ENCODE measurements at regions not wholly inside any gene's neighbourhood (a gene's known extent, or its start where the extent isn't known, plus 50 kb on each side); places are given as distances from the start of the nearest gene placed in this dataset.
"Not testable (repeated sequence)": the region's sequence is repeated elsewhere in the genome, so short reads cannot be mapped to it uniquely, and the experiment has no call there.

GRCh38 chr9:29616844-29617243 lies 2043.6 kb upstream of the C9orf72 start:
- DNase-seq (ENCODE audit: low read depth): no peak
- no peak for TF ChIP-seq CTCF (conservative IDR thresholded peaks at IDR 0.05; ENCODE audit: low read depth, low read length)
- no peak overlapping the region for H3K4me3 ChIP-seq (ENCODE audit: low read depth, low read length)

- peak; percentile 16 for DNase-seq (ENCODE audit: low read depth)
- TF ChIP-seq CTCF (conservative IDR thresholded peaks at IDR 0.05; ENCODE audit: low read depth, low read length): no peak
- H3K4me3 ChIP-seq (ENCODE audit: low read depth, low read length): no peak overlapping the region
Measured at GRCh38 chr9:29625292-29625731, 2052.0 kb upstream of the C9orf72 start.

GRCh38 chr9:29625931-29626330 lies 2052.7 kb upstream of the C9orf72 start:
- DNase-seq (ENCODE audit: low read depth): no peak
- TF ChIP-seq CTCF (conservative IDR thresholded peaks at IDR 0.05; ENCODE audit: low read depth, low read length): no peak
- no peak overlapping the region for H3K4me3 ChIP-seq (ENCODE audit: low read depth, low read length)

- not testable (repeated sequence) for DNase-seq (ENCODE audit: low read depth); H3K4me3 ChIP-seq (ENCODE audit: low read depth, low read length)
Measured at GRCh38 chr9:29628856-29629255, 2055.6 kb upstream of the C9orf72 start.

- no peak for TF ChIP-seq CTCF (conservative IDR thresholded peaks at IDR 0.05; ENCODE audit: low read depth, low read length)
- no peak for DNase-seq (ENCODE audit: low read depth)
Measured at GRCh38 chr9:29637471-29638237, 2064.4 kb upstream of the C9orf72 start.

GRCh38 chr9:29640507-29640906 lies 2067.2 kb upstream of the C9orf72 start:
- no peak for TF ChIP-seq CTCF (conservative IDR thresholded peaks at IDR 0.05; ENCODE audit: low read depth, low read length)
- no peak overlapping the region for H3K4me3 ChIP-seq (ENCODE audit: low read depth, low read length)
- DNase-seq (ENCODE audit: low read depth): no peak

More at GRCh38 chr9:29637471-29638237, 2064.4 kb upstream of the C9orf72 start:
- no peak overlapping the region for H3K4me3 ChIP-seq (ENCODE audit: low read depth, low read length)

GRCh38 chr9:29644514-29644913 lies 2071.2 kb upstream of the C9orf72 start:
- H3K4me3 ChIP-seq (ENCODE audit: low read depth, low read length): no peak overlapping the region
- no peak for DNase-seq (ENCODE audit: low read depth)
- TF ChIP-seq CTCF (conservative IDR thresholded peaks at IDR 0.05; ENCODE audit: low read depth, low read length): no peak

All from choroid plexus epithelial cell (primary cell).